ENCODE measurements at regions not wholly inside any gene's neighbourhood (a gene's known extent, or its start where the extent isn't known, plus 50 kb on each side); places are given as distances from the start of the nearest gene placed in this dataset.
"Not testable (repeated sequence)": the region's sequence is repeated elsewhere in the genome, so short reads cannot be mapped to it uniquely, and the experiment has no call there.

GRCh38 chr14:105917933-105918436 is 391.6 kb downstream of the TMEM121 start:
- no peak for DNase-seq
- no peak for ATAC-seq
- 58 to 81% methylated on average over 8 to 10 of the region's 10 CpGs for WGBS, 2 donors

GRCh38 chr14:105918496-105919262 is 392.3 kb downstream of the TMEM121 start:
- DNase-seq (no peak), ATAC-seq (no peak)
- Histone ChIP-seq H3K4me3 (no peak overlapping the region), H3K36me3 (replicated peaks in 1 of 2; ENCODE audit: insufficient read depth in 1 of 2, low read depth in 2 of 2) (no peaks in the 10 kb centered on the region), H3K27ac (no peak overlapping the region), H3K27me3 (no peaks in the 10 kb centered on the region), H3K9me3 (no peaks in the 10 kb centered on the region), H3K4me1 (no peaks in the 10 kb centered on the region)
- intact Hi-C loops (cut with DNase I): no loop called here
- WGBS, 2 donors: 47 to 62% methylated on average over 5 to 12 of the region's 17 CpGs
- TF ChIP-seq, protein P1, sequence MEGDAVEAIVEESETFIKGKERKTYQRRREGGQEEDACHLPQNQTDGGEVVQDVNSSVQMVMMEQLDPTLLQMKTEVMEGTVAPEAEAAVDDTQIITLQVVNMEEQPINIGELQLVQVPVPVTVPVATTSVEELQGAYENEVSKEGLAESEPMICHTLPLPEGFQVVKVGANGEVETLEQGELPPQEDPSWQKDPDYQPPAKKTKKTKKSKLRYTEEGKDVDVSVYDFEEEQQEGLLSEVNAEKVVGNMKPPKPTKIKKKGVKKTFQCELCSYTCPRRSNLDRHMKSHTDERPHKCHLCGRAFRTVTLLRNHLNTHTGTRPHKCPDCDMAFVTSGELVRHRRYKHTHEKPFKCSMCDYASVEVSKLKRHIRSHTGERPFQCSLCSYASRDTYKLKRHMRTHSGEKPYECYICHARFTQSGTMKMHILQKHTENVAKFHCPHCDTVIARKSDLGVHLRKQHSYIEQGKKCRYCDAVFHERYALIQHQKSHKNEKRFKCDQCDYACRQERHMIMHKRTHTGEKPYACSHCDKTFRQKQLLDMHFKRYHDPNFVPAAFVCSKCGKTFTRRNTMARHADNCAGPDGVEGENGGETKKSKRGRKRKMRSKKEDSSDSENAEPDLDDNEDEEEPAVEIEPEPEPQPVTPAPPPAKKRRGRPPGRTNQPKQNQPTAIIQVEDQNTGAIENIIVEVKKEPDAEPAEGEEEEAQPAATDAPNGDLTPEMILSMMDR (IDR thresholded peaks at IDR 0.05): no peak
- TF ChIP-seq POLR2A (IDR thresholded peaks at IDR 0.05): no peak

More at GRCh38 chr14:105917933-105918436, 391.6 kb downstream of the TMEM121 start:
- intact Hi-C loops (cut with DNase I): no loop called here
- Histone ChIP-seq H3K36me3 (replicated peaks in 1 of 2; ENCODE audit: insufficient read depth in 1 of 2, low read depth in 2 of 2) (no peaks in the 10 kb centered on the region), H3K27ac (no peak overlapping the region), H3K27me3 (no peaks in the 10 kb centered on the region), H3K4me3 (no peak overlapping the region), H3K4me1 (no peaks in the 10 kb centered on the region), H3K9me3 (no peaks in the 10 kb centered on the region)
- TF ChIP-seq, protein P1 (IDR thresholded peaks at IDR 0.05): no peak
- TF ChIP-seq POLR2A (IDR thresholded peaks at IDR 0.05): no peak

DNA sequence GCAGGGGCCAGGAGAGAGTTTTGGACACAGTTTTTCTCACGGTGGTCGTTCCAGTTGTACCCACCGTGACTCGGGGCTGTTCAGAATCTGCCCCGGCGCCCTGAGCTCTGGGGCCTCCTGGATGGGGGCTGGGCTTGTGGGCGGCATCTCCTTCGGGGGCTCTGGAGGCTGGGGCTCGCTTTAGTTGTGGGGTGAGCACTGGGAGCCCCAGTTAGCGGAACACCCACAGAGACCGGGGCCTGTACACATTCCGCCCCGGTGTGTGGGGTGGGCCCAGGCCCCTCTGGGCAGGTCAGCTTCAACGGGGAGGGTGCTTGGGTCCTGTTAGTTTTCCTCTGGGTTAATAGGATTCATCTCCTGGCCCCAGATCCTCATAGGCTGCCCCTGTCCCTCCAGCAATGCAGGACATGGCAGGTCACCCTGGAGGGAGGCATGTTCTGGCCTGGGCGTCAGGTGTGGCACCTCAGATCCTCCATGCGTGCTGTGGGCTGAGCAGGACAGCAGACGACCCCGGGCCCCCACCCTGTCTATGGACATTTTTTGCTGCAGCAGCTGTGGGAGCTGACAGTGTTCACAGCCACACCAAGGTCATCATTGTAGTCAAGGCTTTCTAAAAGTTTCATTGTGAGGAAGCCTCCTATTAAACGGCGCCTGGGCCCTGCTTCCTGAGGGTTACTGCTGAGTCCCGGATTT is 393.2 kb downstream of the TMEM121 start:
- 72 to 86% methylated on average over 7 to 20 of the region's 21 CpGs for WGBS, 2 donors
- Histone ChIP-seq H3K4me1 (no peaks in the 10 kb centered on the region), H3K9me3 (no peaks in the 10 kb centered on the region), H3K36me3 (replicated peaks in 1 of 2; ENCODE audit: insufficient read depth in 1 of 2, low read depth in 2 of 2) (no peaks in the 10 kb centered on the region), H3K27ac (no peak overlapping the region), H3K27me3 (no peaks in the 10 kb centered on the region), H3K4me3 (no peak overlapping the region)
- intact Hi-C loops (cut with DNase I): no loop called here
- no peak for ATAC-seq
- no peak for TF ChIP-seq POLR2A (IDR thresholded peaks at IDR 0.05)
- TF ChIP-seq, protein P1 (IDR thresholded peaks at IDR 0.05): no peak
- DNase-seq: no peak

- H3K9me3 ChIP-seq; H3K4me3 ChIP-seq; ATAC-seq; intact Hi-C loops (cut with DNase I); H3K27me3 ChIP-seq; H3K4me1 ChIP-seq; H3K27ac ChIP-seq; H3K36me3 ChIP-seq (replicated peaks in 1 of 2; ENCODE audit: insufficient read depth in 1 of 2, low read depth in 2 of 2): not testable (repeated sequence)
- DNase-seq: peak in 1 of 4 donors; percentile 9
- WGBS, 2 donors: 63 to 83% methylated on average over 3 to 10 of the region's 11 CpGs
Observed at GRCh38 chr14:105920151-105920700, 393.8 kb downstream of the TMEM121 start.

- 77 to 85% methylated on average over 19 to 24 of the region's 24 CpGs for WGBS, 2 donors
- DNase-seq: peak in 1 of 4 donors; percentile 5
- intact Hi-C loops (cut with DNase I): not testable (repeated sequence)
Observed at GRCh38 chr14:105920803-105921755, 394.7 kb downstream of the TMEM121 start.

GRCh38 chr14:105921781-105922180 is 395.4 kb downstream of the TMEM121 start:
- intact Hi-C loops (cut with DNase I); H3K27me3 ChIP-seq; H3K4me1 ChIP-seq; H3K36me3 ChIP-seq (replicated peaks in 1 of 2; ENCODE audit: insufficient read depth in 1 of 2, low read depth in 2 of 2); ATAC-seq; H3K9me3 ChIP-seq; H3K4me3 ChIP-seq; H3K27ac ChIP-seq; DNase-seq: not testable (repeated sequence)
- WGBS, 2 donors: 60 to 100% methylated on average over 1 to 4 of the region's 4 CpGs

More at GRCh38 chr14:105920803-105921755, 394.7 kb downstream of the TMEM121 start:
- not testable (repeated sequence) for H3K27me3 ChIP-seq; H3K9me3 ChIP-seq; H3K4me1 ChIP-seq; ATAC-seq; H3K27ac ChIP-seq; H3K4me3 ChIP-seq; H3K36me3 ChIP-seq (replicated peaks in 1 of 2; ENCODE audit: insufficient read depth in 1 of 2, low read depth in 2 of 2)

DNA sequence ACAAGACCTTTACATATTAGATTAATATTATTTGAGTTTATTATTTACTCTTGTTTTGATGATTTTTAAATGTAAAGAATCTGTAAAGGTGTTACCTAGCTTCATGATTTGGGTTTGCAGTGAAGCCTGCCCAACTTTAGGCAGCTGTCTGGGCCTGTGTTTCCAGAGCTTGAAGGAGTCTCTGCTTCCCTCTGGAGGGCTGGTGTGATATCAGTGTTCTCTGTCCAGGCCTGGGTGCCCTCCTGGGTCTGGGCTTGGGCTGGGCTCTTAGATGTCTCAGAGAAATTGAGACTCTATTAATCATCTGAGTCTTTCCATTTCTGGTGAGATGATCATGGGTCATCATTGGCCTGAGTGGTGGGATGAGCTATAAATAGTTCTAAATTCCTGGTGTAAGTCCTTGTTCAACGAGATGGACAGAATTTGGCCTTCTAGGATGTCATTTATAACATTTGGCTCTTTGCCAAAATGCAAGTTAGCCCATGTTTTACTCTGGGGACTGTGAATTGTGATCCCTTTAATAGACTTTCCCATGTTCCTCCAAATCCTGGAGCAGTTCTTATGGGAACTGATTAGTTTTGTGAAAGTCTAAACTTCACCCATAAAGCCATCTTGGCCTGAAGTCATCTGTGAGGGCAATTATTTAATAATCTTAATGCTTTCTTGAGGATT is 397.3 kb downstream of the TMEM121 start:
- DNase-seq; H3K9me3 ChIP-seq; H3K27me3 ChIP-seq; H3K27ac ChIP-seq; intact Hi-C loops (cut with DNase I); H3K4me3 ChIP-seq; H3K4me1 ChIP-seq; H3K36me3 ChIP-seq (replicated peaks in 1 of 2; ENCODE audit: insufficient read depth in 1 of 2, low read depth in 2 of 2); ATAC-seq: not testable (repeated sequence)
- 6 to 9% methylated on average over 1 of the region's 1 CpG for WGBS, 2 donors

Measured in body of pancreas (tissue), 4 donors.